Panc1 (cell line): ENCODE measurements at regions not wholly inside any gene's neighbourhood (a gene's known extent, or its start where the extent isn't known, plus 50 kb on each side); places are given as distances from the start of the nearest gene placed in this dataset.

Source experiments
- ATAC-seq: fragments of 200-7000 bp; cut with Tn5 transposase; 2 replicates; pipeline ENCODE4 v1.9.1; 2020; ENCODE audit warnings: mild to moderate bottlenecking, moderate library complexity
- BruUV-seq: library from RNA; stranded (reverse); fragments of 400-500 nt; replicated peaks from 2 replicates; lab custom pipeline; 2021; lab: Mats Ljungman, UMichigan
- CTCF ChIA-PET: fragments of 300-600 bp; sonication (Branson Sonifier 250); formaldehyde crosslinking; loops from one replicate; lab custom pipeline; 2022; ENCODE audit warnings: antibody characterized with exemption; lab: Charles Lee
- POLR2A ChIA-PET: fragments of 300-600 bp; sonication (Branson Sonifier 250); formaldehyde crosslinking; loops from one replicate; lab custom pipeline; 2022; ENCODE audit warnings: antibody characterized with exemption; lab: Charles Lee
- DNase-seq: peaks from one replicate; pipeline ENCODE4 v3.0.0-alpha.2; 2010; ENCODE audit warnings: low read depth, low spot score
- H3K27ac ChIP-seq: 2 replicates; pipeline ENCODE4 v1.5.1; 2011; ENCODE audit warnings: mild to moderate bottlenecking, low read length, inconsistent platforms
- H3K27me3 ChIP-seq: fragments of 200-500 bp; sonication (Bioruptor generic); 2 replicates; pipeline ENCODE4 v1.6.0; 2014; ENCODE audit warnings: low read length, inconsistent platforms; ENCODE audit not compliant: control insufficient read depth, insufficient read depth
- H3K36me3 ChIP-seq: fragments of 200-500 bp; sonication (Bioruptor generic); 2 replicates; pipeline ENCODE4 v1.5.1; 2014; ENCODE audit warnings: inconsistent platforms, mild to moderate bottlenecking, low read length, moderate library complexity; ENCODE audit not compliant: control insufficient read depth, insufficient read depth
- H3K4me1 ChIP-seq: 2 replicates; pipeline ENCODE4 v1.5.1; 2011; ENCODE audit warnings: inconsistent platforms, mild to moderate bottlenecking, low read length, moderate library complexity; ENCODE audit not compliant: control insufficient read depth, insufficient read depth
- H3K4me3 ChIP-seq, 2 experiments: 2 replicates each; pipeline ENCODE4 v1.5.1; 2011 to 2012; ENCODE audit warnings: low read depth in 2 of 2, low read length in 2 of 2, mild to moderate bottlenecking in 2 of 2, inconsistent platforms in 1 of 2, moderate library complexity in 1 of 2
- H3K9me3 ChIP-seq: fragments of 200-500 bp; sonication (Bioruptor generic); 2 replicates; pipeline ENCODE4 v1.5.1; 2014; ENCODE audit warnings: low read depth, mild to moderate bottlenecking, inconsistent platforms, low read length, moderate library complexity; ENCODE audit not compliant: control insufficient read depth, insufficient read depth
- POLR2AphosphoS5 ChIP-seq: IDR thresholded peaks from 2 replicates; pipeline ENCODE4 v1.6.1; 2012; ENCODE audit warnings: mild to moderate bottlenecking, low read depth, low read length, moderate library complexity
- SIN3A ChIP-seq: IDR thresholded peaks from 2 replicates; pipeline ENCODE4 v1.6.1; 2012; ENCODE audit warnings: low read depth, mild to moderate bottlenecking, low read length, moderate library complexity, borderline replicate concordance; ENCODE audit not compliant: insufficient read depth
- TCF7L2 ChIP-seq: IDR thresholded peaks from 2 replicates; pipeline ENCODE4 v1.6.1; 2011; ENCODE audit warnings: mild to moderate bottlenecking, low read depth, low read length, inconsistent platforms
- in situ Hi-C: cut with HindIII; loops from 2 replicates; pipeline ENCODE4 v1.10.0; 2016; ENCODE audit warnings: low sequenced_read_pairs, low pct_unique_long_range_greater_than_20kb
- intact Hi-C: fragments of 100-400 bp; cut with micrococcal nuclease; formaldehyde crosslinking; loops from one replicate; pipeline ENCODE4 v1.10.0; 2022; ENCODE audit not compliant: unreplicated experiment
- TF ChIP-seq, protein P1 (sequence below): fragments of 450-650 bp; IDR thresholded peaks from 2 replicates; pipeline ENCODE4 v1.5.1; 2017; ENCODE audit warnings: mild to moderate bottlenecking
- TF ChIP-seq, protein P2 (sequence below), 2 experiments: IDR thresholded peaks; 2 replicates each; pipeline ENCODE4 v1.6.1; 2011 to 2012; ENCODE audit warnings: low read depth in 2 of 2, control low read depth in 1 of 2, low read length in 1 of 2, mild to moderate bottlenecking in 1 of 2, moderate library complexity in 1 of 2; ENCODE audit not compliant: insufficient read depth in 1 of 2

DNA sequence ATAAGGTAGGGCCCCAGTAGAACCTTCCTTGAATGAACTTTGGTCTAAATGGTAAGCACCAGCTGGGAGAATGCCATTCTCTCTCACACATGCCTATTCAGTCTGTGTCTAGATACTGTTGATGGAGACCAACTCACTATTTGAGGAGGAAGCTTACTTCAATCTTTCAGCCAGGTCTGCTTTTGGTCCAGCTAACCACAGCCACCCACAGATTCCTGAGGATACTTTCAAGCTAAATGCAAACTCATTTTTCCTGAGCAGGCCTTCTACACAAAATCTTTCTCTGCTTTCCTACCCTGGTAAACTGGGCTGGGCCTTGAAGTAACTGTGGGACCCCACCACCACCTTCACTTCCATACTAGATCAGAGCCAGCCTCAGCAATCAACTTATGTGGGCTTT lies 76.9 kb upstream of the KLF3 start:
- in situ Hi-C loops (no loop called here), intact Hi-C loops (no loop called here)
- TF ChIP-seq POLR2AphosphoS5 (no peak), TCF7L2 (no peak), SIN3A (no peak)
- TF ChIP-seq, protein P1, sequence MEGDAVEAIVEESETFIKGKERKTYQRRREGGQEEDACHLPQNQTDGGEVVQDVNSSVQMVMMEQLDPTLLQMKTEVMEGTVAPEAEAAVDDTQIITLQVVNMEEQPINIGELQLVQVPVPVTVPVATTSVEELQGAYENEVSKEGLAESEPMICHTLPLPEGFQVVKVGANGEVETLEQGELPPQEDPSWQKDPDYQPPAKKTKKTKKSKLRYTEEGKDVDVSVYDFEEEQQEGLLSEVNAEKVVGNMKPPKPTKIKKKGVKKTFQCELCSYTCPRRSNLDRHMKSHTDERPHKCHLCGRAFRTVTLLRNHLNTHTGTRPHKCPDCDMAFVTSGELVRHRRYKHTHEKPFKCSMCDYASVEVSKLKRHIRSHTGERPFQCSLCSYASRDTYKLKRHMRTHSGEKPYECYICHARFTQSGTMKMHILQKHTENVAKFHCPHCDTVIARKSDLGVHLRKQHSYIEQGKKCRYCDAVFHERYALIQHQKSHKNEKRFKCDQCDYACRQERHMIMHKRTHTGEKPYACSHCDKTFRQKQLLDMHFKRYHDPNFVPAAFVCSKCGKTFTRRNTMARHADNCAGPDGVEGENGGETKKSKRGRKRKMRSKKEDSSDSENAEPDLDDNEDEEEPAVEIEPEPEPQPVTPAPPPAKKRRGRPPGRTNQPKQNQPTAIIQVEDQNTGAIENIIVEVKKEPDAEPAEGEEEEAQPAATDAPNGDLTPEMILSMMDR: no peak
- TF ChIP-seq, protein P2, sequence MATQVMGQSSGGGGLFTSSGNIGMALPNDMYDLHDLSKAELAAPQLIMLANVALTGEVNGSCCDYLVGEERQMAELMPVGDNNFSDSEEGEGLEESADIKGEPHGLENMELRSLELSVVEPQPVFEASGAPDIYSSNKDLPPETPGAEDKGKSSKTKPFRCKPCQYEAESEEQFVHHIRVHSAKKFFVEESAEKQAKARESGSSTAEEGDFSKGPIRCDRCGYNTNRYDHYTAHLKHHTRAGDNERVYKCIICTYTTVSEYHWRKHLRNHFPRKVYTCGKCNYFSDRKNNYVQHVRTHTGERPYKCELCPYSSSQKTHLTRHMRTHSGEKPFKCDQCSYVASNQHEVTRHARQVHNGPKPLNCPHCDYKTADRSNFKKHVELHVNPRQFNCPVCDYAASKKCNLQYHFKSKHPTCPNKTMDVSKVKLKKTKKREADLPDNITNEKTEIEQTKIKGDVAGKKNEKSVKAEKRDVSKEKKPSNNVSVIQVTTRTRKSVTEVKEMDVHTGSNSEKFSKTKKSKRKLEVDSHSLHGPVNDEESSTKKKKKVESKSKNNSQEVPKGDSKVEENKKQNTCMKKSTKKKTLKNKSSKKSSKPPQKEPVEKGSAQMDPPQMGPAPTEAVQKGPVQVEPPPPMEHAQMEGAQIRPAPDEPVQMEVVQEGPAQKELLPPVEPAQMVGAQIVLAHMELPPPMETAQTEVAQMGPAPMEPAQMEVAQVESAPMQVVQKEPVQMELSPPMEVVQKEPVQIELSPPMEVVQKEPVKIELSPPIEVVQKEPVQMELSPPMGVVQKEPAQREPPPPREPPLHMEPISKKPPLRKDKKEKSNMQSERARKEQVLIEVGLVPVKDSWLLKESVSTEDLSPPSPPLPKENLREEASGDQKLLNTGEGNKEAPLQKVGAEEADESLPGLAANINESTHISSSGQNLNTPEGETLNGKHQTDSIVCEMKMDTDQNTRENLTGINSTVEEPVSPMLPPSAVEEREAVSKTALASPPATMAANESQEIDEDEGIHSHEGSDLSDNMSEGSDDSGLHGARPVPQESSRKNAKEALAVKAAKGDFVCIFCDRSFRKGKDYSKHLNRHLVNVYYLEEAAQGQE (IDR thresholded peaks at IDR 0.05; ENCODE audit: insufficient read depth in 1 of 2, low read depth in 2 of 2, low read length in 1 of 2): no peak
- H3K9me3 ChIP-seq: no peaks in the 10 kb centered on the region
- no peaks in the 10 kb centered on the region for H3K36me3 ChIP-seq
- BruUV-seq: no TSS peak
- no peaks in the 10 kb centered on the region for H3K27me3 ChIP-seq
- no peak overlapping the region for H3K27ac ChIP-seq
- ChIA-PET CTCF (no interaction called here), POLR2A (no interaction called here)
- ATAC-seq (no peak), DNase-seq (no peak)
- no peaks in the 10 kb centered on the region for H3K4me1 ChIP-seq
- no peak overlapping the region for H3K4me3 ChIP-seq

DNA sequence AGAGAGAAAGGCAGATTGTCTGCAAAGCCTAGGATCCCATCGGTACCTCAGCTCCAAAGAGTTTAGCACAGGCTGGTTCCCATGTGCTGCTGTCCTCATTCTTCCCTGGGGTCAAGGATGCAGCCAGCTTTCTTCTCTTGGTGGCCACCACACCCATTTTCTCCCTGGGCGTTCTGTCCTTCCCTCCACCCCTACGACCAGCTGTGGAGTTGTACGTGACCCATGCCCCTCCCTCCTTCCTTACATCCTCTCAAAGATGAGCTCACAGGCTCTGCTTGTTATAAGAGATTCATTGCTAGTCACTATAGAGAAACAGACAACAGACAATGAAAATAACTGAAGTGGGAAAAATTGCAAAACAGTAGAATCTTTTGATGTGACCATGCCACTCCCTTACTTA lies 74.0 kb upstream of the KLF3 start:
- in situ Hi-C loops (no loop called here), intact Hi-C loops (no loop called here)
- H3K27ac ChIP-seq: no peak overlapping the region
- TF ChIP-seq POLR2AphosphoS5: no peak
- TF ChIP-seq SIN3A: no peak
- TF ChIP-seq, protein P2 (IDR thresholded peaks at IDR 0.05; ENCODE audit: insufficient read depth in 1 of 2, low read depth in 2 of 2, low read length in 1 of 2): no peak
- no peak for TF ChIP-seq TCF7L2
- TF ChIP-seq, protein P1: no peak
- no peaks in the 10 kb centered on the region for H3K4me1 ChIP-seq
- H3K4me3 ChIP-seq: no peak overlapping the region
- DNase-seq: no peak
- POLR2A ChIA-PET: no interaction called here
- BruUV-seq: no TSS peak
- no peaks in the 10 kb centered on the region for H3K36me3 ChIP-seq
- no peak for ATAC-seq
- no peaks in the 10 kb centered on the region for H3K27me3 ChIP-seq
- no peaks in the 10 kb centered on the region for H3K9me3 ChIP-seq
- CTCF ChIA-PET: no interaction called here
